DOHH2 (cell line): ENCODE measurements at regions not wholly inside any gene's neighbourhood (a gene's known extent, or its start where the extent isn't known, plus 50 kb on each side); places are given as distances from the start of the nearest gene placed in this dataset.

Experiments
- H3F3A ChIP-seq: fragments of 200-600 bp; sonication (generic), shearing (Covaris generic); 2 replicates; pipeline ENCODE4 v1.6.0; 2016; ENCODE audit warnings: antibody characterized with exemption, mild to moderate bottlenecking; ENCODE audit not compliant: control insufficient read depth, insufficient read depth
- H3K27ac ChIP-seq: fragments of 200-600 bp; sonication (generic); 2 replicates; pipeline ENCODE4 v1.5.1; 2014; ENCODE audit warnings: low read depth, mild to moderate bottlenecking, low read length, moderate library complexity
- H3K27me3 ChIP-seq: fragments of 200-600 bp; sonication (generic); 2 replicates; pipeline ENCODE4 v1.6.1; 2014; ENCODE audit warnings: mild to moderate bottlenecking, low read length, mixed read lengths; ENCODE audit not compliant: control insufficient read depth
- H3K36me3 ChIP-seq: fragments of 200-600 bp; sonication (generic); 2 replicates; pipeline ENCODE4 v1.6.1; 2014; ENCODE audit warnings: mild to moderate bottlenecking, low read length, moderate library complexity, mixed read lengths; ENCODE audit not compliant: control insufficient read depth
- H3K4me1 ChIP-seq: fragments of 200-600 bp; sonication (generic); 2 replicates; pipeline ENCODE4 v1.6.1; 2014; ENCODE audit warnings: mild to moderate bottlenecking, low read length, mixed read lengths; ENCODE audit not compliant: control insufficient read depth
- H3K4me2 ChIP-seq: fragments of 200-600 bp; sonication (generic); 2 replicates; pipeline ENCODE4 v1.6.0; 2014; ENCODE audit warnings: mild to moderate bottlenecking, low read length, moderate library complexity
- H3K4me3 ChIP-seq: fragments of 200-600 bp; sonication (generic); 2 replicates; pipeline ENCODE4 v1.5.1; 2014; ENCODE audit warnings: mild to moderate bottlenecking, low read length, mixed read lengths
- H3K79me2 ChIP-seq: fragments of 200-600 bp; sonication (generic); 2 replicates; pipeline ENCODE4 v1.6.1; 2014; ENCODE audit warnings: mild to moderate bottlenecking, low read length, mixed read lengths; ENCODE audit not compliant: control insufficient read depth
- H3K9me2 ChIP-seq: fragments of 200-600 bp; sonication (generic); replicated peaks from 2 replicates; pipeline ENCODE4 v1.6.1; 2014; ENCODE audit warnings: mild to moderate bottlenecking, low read length, mixed read lengths; ENCODE audit not compliant: control insufficient read depth
- H3K9me3 ChIP-seq: fragments of 200-600 bp; sonication (generic); 2 replicates; pipeline ENCODE4 v1.6.1; 2014; ENCODE audit warnings: antibody characterized with exemption, low read length, mixed read lengths; ENCODE audit not compliant: control insufficient read depth, insufficient read depth
- H4K20me1 ChIP-seq: fragments of 200-600 bp; sonication (generic); 2 replicates; pipeline ENCODE4 v1.6.0; 2014; ENCODE audit warnings: low read depth, mild to moderate bottlenecking, antibody characterized with exemption, low read length, moderate library complexity; ENCODE audit not compliant: control insufficient read depth, insufficient read depth
- CTCF ChIP-seq: fragments of 200-600 bp; sonication (generic); IDR thresholded peaks from one replicate; pipeline ENCODE4 v1.5.1; 2014; ENCODE audit warnings: antibody characterized with exemption, mild to moderate bottlenecking, low read depth, low read length; ENCODE audit not compliant: poor library complexity, severe bottlenecking
- EZH2phosphoT487 ChIP-seq: fragments of 200-600 bp; sonication (generic); IDR thresholded peaks from 2 replicates; pipeline ENCODE4 v1.6.1; 2017; ENCODE audit warnings: borderline replicate concordance, mild to moderate bottlenecking, antibody characterized with exemption, low read length, moderate library complexity, mixed read lengths

DNA sequence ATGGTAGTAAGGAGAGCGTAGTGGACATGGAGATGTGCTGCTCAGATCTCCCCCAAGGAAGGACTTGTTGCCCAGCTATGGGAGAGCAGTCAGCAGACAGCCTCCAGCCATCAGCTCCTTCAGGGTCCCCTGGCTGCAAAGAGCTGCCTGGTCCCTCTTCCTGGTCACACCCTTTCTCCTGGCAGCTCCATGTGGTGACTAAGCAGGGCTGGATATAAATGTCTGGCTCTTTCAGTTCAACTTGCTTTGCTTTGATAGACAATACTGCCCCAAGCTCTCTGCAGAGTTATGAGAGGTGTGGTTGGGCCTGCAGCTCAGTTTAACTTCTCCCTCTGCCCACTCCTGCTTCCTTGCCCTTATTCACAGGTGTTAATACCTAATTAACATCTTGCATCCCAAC, 64.1 kb upstream of the DDR1 start:
- Histone ChIP-seq H3K27ac (no peak overlapping the region), H3F3A (no peaks in the 10 kb centered on the region), H3K4me2 (no peak overlapping the region), H3K27me3 (peaks cover 11% of the 10 kb centered on the region; the same call in 1 of the 2 replicates), H3K9me2 (no peaks in the 10 kb centered on the region), H4K20me1 (no peaks in the 10 kb centered on the region), H3K36me3 (no peaks in the 10 kb centered on the region), H3K4me1 (peaks cover 4% of the 10 kb centered on the region; the same call in 1 of the 2 replicates), H3K4me3 (no peak overlapping the region), H3K9me3 (no peaks in the 10 kb centered on the region), H3K79me2 (no peaks in the 10 kb centered on the region)
- no peak for TF ChIP-seq CTCF

- Histone ChIP-seq H3K36me3 (no peaks in the 10 kb centered on the region), H3K4me2 (no peak overlapping the region), H3K9me3 (no peaks in the 10 kb centered on the region), H3K4me3 (no peak overlapping the region), H3K27me3 (peaks cover 11% of the 10 kb centered on the region; the same call in 1 of the 2 replicates), H3F3A (no peaks in the 10 kb centered on the region), H3K4me1 (peaks cover 6% of the 10 kb centered on the region), H3K27ac (no peak overlapping the region), H3K9me2 (no peaks in the 10 kb centered on the region), H4K20me1 (no peaks in the 10 kb centered on the region), H3K79me2 (no peaks in the 10 kb centered on the region)
- TF ChIP-seq EZH2phosphoT487 (no peak), CTCF (no peak)
Observed at GRCh38 chr6:30819297-30819917, 64.9 kb upstream of the DDR1 start.

DNA sequence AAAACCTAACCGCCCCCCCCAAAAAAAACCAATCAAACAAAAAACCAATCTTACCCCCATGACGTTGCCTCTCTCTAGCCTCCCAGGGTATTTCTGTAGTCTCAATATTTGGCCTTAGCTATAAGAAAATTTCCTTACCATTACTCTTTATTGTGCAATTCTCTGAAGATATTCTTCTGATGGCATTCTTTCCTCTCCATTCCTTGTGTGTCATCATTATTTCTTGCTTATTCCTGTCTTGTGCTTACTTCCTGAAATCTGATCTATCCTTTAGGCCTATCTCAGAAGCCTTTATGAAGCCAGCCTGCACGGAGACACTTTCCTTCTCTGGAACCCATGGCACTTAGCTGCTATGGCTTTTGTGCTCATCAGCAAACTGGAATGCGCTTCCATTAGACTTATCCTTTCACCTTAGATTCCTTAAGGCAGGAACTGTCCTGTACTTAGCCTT, 65.9 kb upstream of the DDR1 start:
- no peak for TF ChIP-seq EZH2phosphoT487
- no peak for TF ChIP-seq CTCF
- no peaks in the 10 kb centered on the region for H4K20me1 ChIP-seq
- no peaks in the 10 kb centered on the region for H3K36me3 ChIP-seq

More for the DNA sequence above, 65.9 kb upstream of the DDR1 start:
- Histone ChIP-seq H3K9me2 (no peaks in the 10 kb centered on the region), H3K27me3 (peaks cover 6% of the 10 kb centered on the region; the same call in 1 of the 2 replicates), H3K4me1 (peaks cover 9% of the 10 kb centered on the region), H3K4me3 (no peak overlapping the region), H3K9me3 (no peaks in the 10 kb centered on the region), H3K4me2 (no peak overlapping the region), H3K27ac (no peak overlapping the region), H3F3A (no peaks in the 10 kb centered on the region), H3K79me2 (no peaks in the 10 kb centered on the region)
